ENCODE measurements at regions not wholly inside any gene's neighbourhood (a gene's known extent, or its start where the extent isn't known, plus 50 kb on each side); places are given as distances from the start of the nearest gene placed in this dataset.

- Histone ChIP-seq H2AFZ (ENCODE audit: low read length) (no peak overlapping the region), H3K4me1 (ENCODE audit: insufficient read depth, low read length, poor library complexity, severe bottlenecking) (no peaks in the 10 kb centered on the region), H3K4me3 (ENCODE audit: low read length, poor library complexity, severe bottlenecking) (no peak overlapping the region), H3F3A (ENCODE audit: low read depth) (no peaks in the 10 kb centered on the region), H3K27me3 (ENCODE audit: insufficient read depth, low read length, poor library complexity, severe bottlenecking) (no peaks in the 10 kb centered on the region), H3K4me2 (ENCODE audit: low read depth, low read length, poor library complexity, severe bottlenecking) (no peak overlapping the region), H3K9me3 (ENCODE audit: insufficient read depth, low read depth, low read length) (no peaks in the 10 kb centered on the region), H3K79me2 (ENCODE audit: insufficient read depth, low read length) (no peaks in the 10 kb centered on the region), H3K36me3 (ENCODE audit: insufficient read depth, low read length) (no peaks in the 10 kb centered on the region), H3K9ac (ENCODE audit: low read depth, low read length, poor library complexity, severe bottlenecking) (no peak overlapping the region), H4K20me1 (ENCODE audit: insufficient read depth, low read length, poor library complexity, severe bottlenecking) (no peaks in the 10 kb centered on the region), H3K9me2 (replicated peaks; ENCODE audit: low read depth, low read length) (no peaks in the 10 kb centered on the region)
- TF ChIP-seq, protein P1, sequence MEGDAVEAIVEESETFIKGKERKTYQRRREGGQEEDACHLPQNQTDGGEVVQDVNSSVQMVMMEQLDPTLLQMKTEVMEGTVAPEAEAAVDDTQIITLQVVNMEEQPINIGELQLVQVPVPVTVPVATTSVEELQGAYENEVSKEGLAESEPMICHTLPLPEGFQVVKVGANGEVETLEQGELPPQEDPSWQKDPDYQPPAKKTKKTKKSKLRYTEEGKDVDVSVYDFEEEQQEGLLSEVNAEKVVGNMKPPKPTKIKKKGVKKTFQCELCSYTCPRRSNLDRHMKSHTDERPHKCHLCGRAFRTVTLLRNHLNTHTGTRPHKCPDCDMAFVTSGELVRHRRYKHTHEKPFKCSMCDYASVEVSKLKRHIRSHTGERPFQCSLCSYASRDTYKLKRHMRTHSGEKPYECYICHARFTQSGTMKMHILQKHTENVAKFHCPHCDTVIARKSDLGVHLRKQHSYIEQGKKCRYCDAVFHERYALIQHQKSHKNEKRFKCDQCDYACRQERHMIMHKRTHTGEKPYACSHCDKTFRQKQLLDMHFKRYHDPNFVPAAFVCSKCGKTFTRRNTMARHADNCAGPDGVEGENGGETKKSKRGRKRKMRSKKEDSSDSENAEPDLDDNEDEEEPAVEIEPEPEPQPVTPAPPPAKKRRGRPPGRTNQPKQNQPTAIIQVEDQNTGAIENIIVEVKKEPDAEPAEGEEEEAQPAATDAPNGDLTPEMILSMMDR (conservative IDR thresholded peaks at IDR 0.05; ENCODE audit: low read length): no peak
- no peak for TF ChIP-seq EZH2phosphoT487 (IDR thresholded peaks at IDR 0.05; ENCODE audit: borderline replicate concordance)
These were observed 269.7 kb downstream of the FOXD2 start for GRCh38 chr1:47707503-47707902.

DNA sequence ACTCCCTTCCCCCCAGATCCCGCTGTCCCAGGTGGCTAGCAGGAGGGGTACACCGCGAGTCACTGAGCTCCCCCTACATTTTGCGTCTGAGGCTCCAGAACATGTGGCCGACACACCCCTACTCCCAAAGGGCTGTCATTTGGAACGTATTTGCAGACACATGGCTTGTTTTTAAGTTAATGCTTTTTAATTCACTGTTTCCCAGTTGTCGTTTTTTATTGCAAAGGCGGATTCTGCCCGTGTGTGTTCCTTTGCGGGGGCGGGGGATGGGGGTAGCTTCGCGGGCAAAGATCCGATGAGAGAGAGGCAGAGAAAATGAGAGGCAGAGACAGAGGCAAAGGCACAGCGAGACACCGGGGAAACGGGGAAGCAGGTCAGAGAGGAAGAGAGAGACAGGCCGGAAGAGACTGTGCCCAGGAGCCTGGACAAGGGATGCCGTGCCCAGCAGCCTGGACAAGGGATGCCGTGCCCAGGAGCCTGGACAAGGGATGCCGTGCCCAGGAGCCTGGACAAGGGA, 270.2 kb downstream of the FOXD2 start:
- Histone ChIP-seq H3K79me2 (ENCODE audit: insufficient read depth, low read length) (no peaks in the 10 kb centered on the region), H4K20me1 (ENCODE audit: insufficient read depth, low read length, poor library complexity, severe bottlenecking) (no peaks in the 10 kb centered on the region), H3K36me3 (ENCODE audit: insufficient read depth, low read length) (no peaks in the 10 kb centered on the region), H3F3A (ENCODE audit: low read depth) (no peaks in the 10 kb centered on the region), H3K9me2 (replicated peaks; ENCODE audit: low read depth, low read length) (no peaks in the 10 kb centered on the region), H3K27me3 (ENCODE audit: insufficient read depth, low read length, poor library complexity, severe bottlenecking) (no peaks in the 10 kb centered on the region), H3K4me1 (ENCODE audit: insufficient read depth, low read length, poor library complexity, severe bottlenecking) (no peaks in the 10 kb centered on the region), H3K4me2 (ENCODE audit: low read depth, low read length, poor library complexity, severe bottlenecking) (no peak overlapping the region), H3K9me3 (ENCODE audit: insufficient read depth, low read depth, low read length) (no peaks in the 10 kb centered on the region), H3K4me3 (ENCODE audit: low read length, poor library complexity, severe bottlenecking) (no peak overlapping the region), H2AFZ (ENCODE audit: low read length) (no peak overlapping the region), H3K9ac (ENCODE audit: low read depth, low read length, poor library complexity, severe bottlenecking) (no peak overlapping the region)
- TF ChIP-seq EZH2phosphoT487 (IDR thresholded peaks at IDR 0.05; ENCODE audit: borderline replicate concordance): no peak
- TF ChIP-seq, protein P1 (conservative IDR thresholded peaks at IDR 0.05; ENCODE audit: low read length): no peak

- no peaks in the 10 kb centered on the region for H3K79me2 ChIP-seq (ENCODE audit: insufficient read depth, low read length)
- no peak overlapping the region for H3K9ac ChIP-seq (ENCODE audit: low read depth, low read length, poor library complexity, severe bottlenecking)
- H3K27me3 ChIP-seq (ENCODE audit: insufficient read depth, low read length, poor library complexity, severe bottlenecking): no peaks in the 10 kb centered on the region
- no peak overlapping the region for H3K4me2 ChIP-seq (ENCODE audit: low read depth, low read length, poor library complexity, severe bottlenecking)
- H3K4me1 ChIP-seq (ENCODE audit: insufficient read depth, low read length, poor library complexity, severe bottlenecking): no peaks in the 10 kb centered on the region
- H3F3A ChIP-seq (ENCODE audit: low read depth): no peaks in the 10 kb centered on the region
- H3K36me3 ChIP-seq (ENCODE audit: insufficient read depth, low read length): no peaks in the 10 kb centered on the region
- H3K9me3 ChIP-seq (ENCODE audit: insufficient read depth, low read depth, low read length): no peaks in the 10 kb centered on the region
- TF ChIP-seq, protein P1 (conservative IDR thresholded peaks at IDR 0.05; ENCODE audit: low read length): no peak
- TF ChIP-seq EZH2phosphoT487 (IDR thresholded peaks at IDR 0.05; ENCODE audit: borderline replicate concordance): no peak
- no peaks in the 10 kb centered on the region for H4K20me1 ChIP-seq (ENCODE audit: insufficient read depth, low read length, poor library complexity, severe bottlenecking)
- no peak overlapping the region for H2AFZ ChIP-seq (ENCODE audit: low read length)
- no peak overlapping the region for H3K4me3 ChIP-seq (ENCODE audit: low read length, poor library complexity, severe bottlenecking)
- no peaks in the 10 kb centered on the region for H3K9me2 ChIP-seq (replicated peaks; ENCODE audit: low read depth, low read length)
These were observed 270.8 kb downstream of the FOXD2 start for GRCh38 chr1:47708658-47709018.

All from Loucy (cell line).